Heart right ventricle (tissue), 16 donors: ENCODE measurements at regions not wholly inside any gene's neighbourhood (a gene's known extent, or its start where the extent isn't known, plus 50 kb on each side); places are given as distances from the start of the nearest gene placed in this dataset.

Source experiments
- ATAC-seq, 8 donors: fragments of 200-7000 bp; cut with Tn5 transposase; one replicate each; pipeline ENCODE4 v1.9.1; 2020; ENCODE audit warnings: mild to moderate bottlenecking in 8 of 8, moderate library complexity in 8 of 8, moderate number of reproducible peaks in 1 of 8
- DNase-seq, 2 donors: peaks; one replicate each; pipeline ENCODE4 v3.0.0-alpha.2; 2020
- H3K27ac ChIP-seq, 10 donors: fragments of 200-600 bp; sonication (generic) in 2 of 10; one replicate each; pipeline versions ENCODE4 v1.5.0 to v1.8.0; 2020 to 2022; ENCODE audit warnings: mild to moderate bottlenecking in 3 of 10
- H3K27me3 ChIP-seq, 7 donors: fragments of 200-600 bp; one replicate each; pipeline ENCODE4 v1.8.0; 2021 to 2022; ENCODE audit warnings: mild to moderate bottlenecking in 2 of 7
- H3K36me3 ChIP-seq, 9 donors: fragments of 200-600 bp; sonication (generic) in 1 of 9; one replicate each; pipeline versions ENCODE4 v1.5.0 to v1.8.0; 2020 to 2022; ENCODE audit warnings: mild to moderate bottlenecking in 2 of 9
- H3K4me1 ChIP-seq, 9 donors: fragments of 200-600 bp; sonication (generic) in 1 of 9; one replicate each; pipeline versions ENCODE4 v1.5.0 to v1.8.0; 2020 to 2022; ENCODE audit warnings: mild to moderate bottlenecking in 4 of 9
- H3K4me3 ChIP-seq, 10 donors: fragments of 200-600 bp; sonication (generic) in 2 of 10; one replicate each; pipeline versions ENCODE4 v1.5.0 to v1.8.0; 2020 to 2022; ENCODE audit warnings: mild to moderate bottlenecking in 7 of 10, moderate library complexity in 2 of 10
- H3K9me3 ChIP-seq, 11 donors: fragments of 200-600 bp in 10 of 11; sonication (generic) in 2 of 11; one replicate each; pipeline versions ENCODE4 v1.5.0 to v1.8.0; 2013 to 2022; ENCODE audit warnings: mild to moderate bottlenecking in 2 of 11, control low read depth in 1 of 11, moderate library complexity in 1 of 11
- CTCF ChIP-seq, 9 donors: fragments of 200-600 bp; sonication (generic) in 2 of 9; IDR thresholded peaks; one replicate each; pipeline versions ENCODE4 v1.5.0 to v1.8.0; 2021 to 2022; ENCODE audit warnings: antibody characterized with exemption in 9 of 9, mild to moderate bottlenecking in 5 of 9, moderate library complexity in 1 of 9
- WGBS, 2 donors: extraction: QIAGEN DNeasy Blood & Tissue Kit; methylation state at CpG; one replicate each; pipeline ENCODE4 v1.1.7; 2013; ENCODE audit warnings: inconsistent platforms in 1 of 2; 5-methylcytosine and 5-hydroxymethylcytosine counted together
- intact Hi-C, 10 donors: fragments of 100-400 bp; cut with DNase I; formaldehyde crosslinking; loops; one replicate each; pipeline versions ENCODE4 v1.11.1 to v1.14.2; 2022
- donor health status: Arrhythmogenic right ventricular cardiomyopathy.
- donor health status: ischemic (EF 13 %, LVEDD 7.1; RV severe dilation, severe dysfunction).
- donor health status: healthy with polysubstance abuse.
- donor health status: DM: no; HTN: yes; CAD: no.
- donor health status: DM: no; HTN: no; CAD: no.
- donor health status: ischemic (EF 25% LVEDD 6.9; RV normal size, moderate dysfunction).
- donor health status: ischemic (EF 25% LVEDD 5.7; RV mildly dilated, moderate dysfunction).
- donor health status: healthy.
- donor health status: DM: yes; HTN: yes; CAD: no.
- donor health status: Ischemic cardiomyopathy.
- donor health status: ischemic (EF 35%, LVEDD 5.7; RV mildly dilated, moderate dysfunction).
- donor health status: nonischemic (EF 11% LVEDD 7.7; RV severe dilation, severe dysfunction).
- donor health status: DM: yes; HTN: yes; CAD: no.
- donor health status: PGD.
- donor health status: ischemic (EF 29% LVEDD 5.4; RV normal size, mild dysfunction).
- donor health status: nonischemic (EF 23%, LVEDD 6.1; RV moderate dilation, normal function).

GRCh38 chr6:134495890-134496248 lies 178.0 kb upstream of the SGK1 start:
- Histone ChIP-seq H3K4me3 (no peak overlapping the region), H3K27me3 (no peaks in the 10 kb centered on the region), H3K4me1 (no peaks in the 10 kb centered on the region), H3K36me3 (no peaks in the 10 kb centered on the region), H3K27ac (no peak overlapping the region), H3K9me3 (no peaks in the 10 kb centered on the region)
- intact Hi-C loops = no loop called here
- TF ChIP-seq CTCF (IDR thresholded peaks at IDR 0.05) = no peak
- ATAC-seq = peak in 1 of 8 donors; percentile 25
- 84% methylated on average over 5 to 9 of the region's 9 CpGs for WGBS, 2 donors
- DNase-seq = no peak

- intact Hi-C loops = no loop called here
- Histone ChIP-seq H3K4me3 (no peak overlapping the region), H3K27ac (no peak overlapping the region), H3K36me3 (no peaks in the 10 kb centered on the region), H3K27me3 (no peaks in the 10 kb centered on the region), H3K4me1 (no peaks in the 10 kb centered on the region), H3K9me3 (no peaks in the 10 kb centered on the region)
- no peak for DNase-seq
- no peak for ATAC-seq
- WGBS, 2 donors = 85 to 95% methylated on average over 1 of the region's 1 CpG
- no peak for TF ChIP-seq CTCF (IDR thresholded peaks at IDR 0.05)
Measured at GRCh38 chr6:134495203-134495889, 177.4 kb upstream of the SGK1 start.

GRCh38 chr6:134493789-134494188 lies 175.9 kb upstream of the SGK1 start:
- H3K4me3 ChIP-seq = no peak overlapping the region
- H3K36me3 ChIP-seq = no peaks in the 10 kb centered on the region
- no peaks in the 10 kb centered on the region for H3K4me1 ChIP-seq
- no peaks in the 10 kb centered on the region for H3K27me3 ChIP-seq
- DNase-seq (no peak), ATAC-seq (no peak)
- WGBS, 2 donors = 94 to 95% methylated on average over 3 of the region's 3 CpGs
- TF ChIP-seq CTCF (IDR thresholded peaks at IDR 0.05) = no peak
- no peak overlapping the region for H3K27ac ChIP-seq
- intact Hi-C loops = no loop called here
- H3K9me3 ChIP-seq = no peaks in the 10 kb centered on the region

- DNase-seq (no peak), ATAC-seq (no peak)
- Histone ChIP-seq H3K4me3 (no peak overlapping the region), H3K9me3 (no peaks in the 10 kb centered on the region), H3K27me3 (no peaks in the 10 kb centered on the region), H3K27ac (no peak overlapping the region), H3K36me3 (no peaks in the 10 kb centered on the region), H3K4me1 (no peaks in the 10 kb centered on the region)
- WGBS, 2 donors = 97 to 99% methylated on average over 2 of the region's 2 CpGs
- no peak for TF ChIP-seq CTCF (IDR thresholded peaks at IDR 0.05)
- intact Hi-C loops = no loop called here
Measured at GRCh38 chr6:134491477-134491876, 173.6 kb upstream of the SGK1 start.
